Erythroblast (primary cell): ENCODE measurements at regions not wholly inside any gene's neighbourhood (a gene's known extent, or its start where the extent isn't known, plus 50 kb on each side); places are given as distances from the start of the nearest gene placed in this dataset.

Source experiments
- GATA1 ChIP-seq: IDR thresholded peaks from 2 replicates; pipeline ENCODE4 v1.6.1; 2011; ENCODE audit warnings: low read depth, mild to moderate bottlenecking, control low read depth, low read length, moderate library complexity
- POLR2A ChIP-seq: IDR thresholded peaks from 2 replicates; pipeline ENCODE4 v1.6.1; 2011; ENCODE audit warnings: mild to moderate bottlenecking, low read length

GRCh38 chr4:116925900-116926457, 159.4 kb downstream of the TRAM1L1 start:
- TF ChIP-seq POLR2A (no peak), GATA1 (no peak)
